GM21786 (cell line): ENCODE measurements at regions not wholly inside any gene's neighbourhood (a gene's known extent, or its start where the extent isn't known, plus 50 kb on each side); places are given as distances from the start of the nearest gene placed in this dataset.

ENCODE experiments used
- ATAC-seq: cut with Tn5 transposase; IDR thresholded peaks from one replicate; pipeline ENCODE4 v1.9.1; 2021; ENCODE audit not compliant: unreplicated experiment

DNA sequence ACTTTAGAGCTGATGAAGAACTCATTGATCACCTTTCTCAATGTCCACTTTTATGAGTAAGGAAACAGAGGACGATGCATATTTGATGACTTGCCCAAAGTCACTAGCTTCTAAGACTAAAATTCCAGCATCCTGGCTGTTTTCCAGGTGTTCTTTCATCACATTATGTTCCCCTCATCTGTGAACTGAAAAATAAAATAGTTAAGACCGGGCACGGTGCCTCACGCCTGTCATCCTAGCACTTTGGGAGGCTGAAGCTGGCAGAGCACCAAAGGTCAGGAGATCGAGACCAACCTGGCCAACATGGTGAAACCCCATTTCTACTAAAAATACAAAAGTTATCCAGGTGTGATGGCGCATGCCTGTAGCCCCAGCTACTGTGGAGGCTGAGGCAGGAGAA lies 297.5 kb downstream of the DUSP10 start:
- ATAC-seq: no peak

- no peak for ATAC-seq
These were observed 293.2 kb downstream of the DUSP10 start for GRCh38 chr1:221448585-221449175.

- ATAC-seq: no peak
These were observed 292.7 kb downstream of the DUSP10 start for GRCh38 chr1:221449194-221449593.

DNA sequence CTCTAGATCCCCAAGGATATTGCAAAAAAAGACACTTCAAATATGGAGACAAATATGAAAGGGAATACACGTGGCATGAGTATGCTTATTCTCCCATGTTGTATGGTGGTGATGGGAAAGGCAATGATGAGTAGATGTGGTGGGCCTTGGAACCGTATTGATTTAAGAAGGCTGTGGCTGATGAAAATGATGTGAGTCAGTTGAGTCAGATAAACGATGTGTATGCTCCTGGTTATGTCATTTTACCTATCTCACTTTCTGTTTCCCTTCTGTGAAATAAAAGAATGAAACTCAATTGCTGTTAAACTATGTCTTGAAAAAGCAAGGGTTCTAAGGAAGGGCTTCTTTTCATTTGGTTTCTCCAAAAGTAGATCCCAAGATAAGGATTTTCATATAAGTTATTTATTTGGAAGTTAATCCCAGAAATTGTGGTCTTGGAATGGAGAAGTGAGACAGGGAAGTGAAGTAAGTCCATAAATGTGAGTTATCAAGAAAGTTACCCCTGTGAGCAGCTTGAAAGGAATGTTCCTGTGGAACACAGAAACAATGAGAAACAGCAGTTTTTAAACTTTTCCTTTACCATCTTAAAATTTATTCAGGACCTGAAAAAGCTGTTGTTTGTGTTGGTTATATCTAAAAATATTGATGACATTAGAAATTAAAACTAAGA lies 292.0 kb downstream of the DUSP10 start:
- no peak for ATAC-seq

- ATAC-seq: no peak
These were observed 290.1 kb downstream of the DUSP10 start for GRCh38 chr1:221451741-221452140.

- no peak for ATAC-seq
These were observed 287.8 kb downstream of the DUSP10 start for GRCh38 chr1:221454096-221454495.

DNA sequence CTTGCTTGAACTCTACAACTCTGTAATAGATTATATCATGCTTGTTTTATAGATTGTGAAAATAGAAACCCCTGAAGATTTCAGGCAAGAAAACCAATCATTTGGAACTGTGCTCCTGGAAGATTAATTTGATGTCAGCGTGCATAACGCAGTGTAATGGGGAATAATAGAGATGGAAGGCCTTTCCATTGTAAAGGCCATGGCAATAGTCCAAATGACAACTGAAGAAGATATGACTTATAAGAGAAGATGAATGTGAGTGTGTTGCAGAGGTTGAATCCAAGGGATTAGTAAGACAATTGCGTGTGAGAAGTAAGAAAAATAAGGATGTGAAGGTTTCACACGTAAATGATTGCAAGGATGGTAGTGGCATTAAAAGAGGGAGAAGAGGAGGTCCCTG lies 285.0 kb downstream of the DUSP10 start:
- no peak for ATAC-seq

DNA sequence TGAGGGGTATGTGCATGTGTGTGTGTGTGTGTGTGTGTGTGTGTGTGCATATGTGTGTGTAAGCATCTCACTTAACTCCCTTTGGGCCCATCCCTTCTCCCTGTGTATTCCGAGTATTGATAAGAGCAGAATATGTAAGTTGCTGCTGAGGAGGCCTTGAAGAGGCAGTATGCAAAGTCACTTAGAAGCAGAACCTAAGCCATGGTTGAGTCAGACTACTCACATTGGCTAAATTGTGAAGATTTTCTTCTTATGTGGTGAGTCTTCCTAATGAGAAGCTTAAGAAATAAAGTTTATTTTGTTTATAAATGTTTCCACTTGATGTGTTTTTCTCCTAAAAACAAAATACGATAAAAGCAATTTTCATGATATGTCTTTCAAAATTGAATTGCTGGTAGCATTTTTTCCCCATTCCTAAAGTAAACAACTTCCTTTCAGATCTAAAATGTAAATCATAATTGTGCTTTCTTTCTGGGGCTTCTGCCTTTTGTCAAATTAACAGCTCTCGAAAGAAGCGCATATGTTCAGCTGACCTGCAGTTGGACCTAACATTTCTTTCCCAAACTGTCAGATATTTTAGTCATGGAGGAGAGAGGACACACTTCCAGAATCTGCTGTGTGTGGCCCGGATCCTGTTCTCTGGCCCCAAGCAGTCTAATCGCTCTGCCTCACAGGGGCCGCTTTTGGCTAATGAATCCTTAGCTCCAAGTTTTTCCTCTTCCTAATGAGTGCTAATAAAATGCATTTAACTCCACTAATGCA lies 284.0 kb downstream of the DUSP10 start:
- no peak for ATAC-seq

DNA sequence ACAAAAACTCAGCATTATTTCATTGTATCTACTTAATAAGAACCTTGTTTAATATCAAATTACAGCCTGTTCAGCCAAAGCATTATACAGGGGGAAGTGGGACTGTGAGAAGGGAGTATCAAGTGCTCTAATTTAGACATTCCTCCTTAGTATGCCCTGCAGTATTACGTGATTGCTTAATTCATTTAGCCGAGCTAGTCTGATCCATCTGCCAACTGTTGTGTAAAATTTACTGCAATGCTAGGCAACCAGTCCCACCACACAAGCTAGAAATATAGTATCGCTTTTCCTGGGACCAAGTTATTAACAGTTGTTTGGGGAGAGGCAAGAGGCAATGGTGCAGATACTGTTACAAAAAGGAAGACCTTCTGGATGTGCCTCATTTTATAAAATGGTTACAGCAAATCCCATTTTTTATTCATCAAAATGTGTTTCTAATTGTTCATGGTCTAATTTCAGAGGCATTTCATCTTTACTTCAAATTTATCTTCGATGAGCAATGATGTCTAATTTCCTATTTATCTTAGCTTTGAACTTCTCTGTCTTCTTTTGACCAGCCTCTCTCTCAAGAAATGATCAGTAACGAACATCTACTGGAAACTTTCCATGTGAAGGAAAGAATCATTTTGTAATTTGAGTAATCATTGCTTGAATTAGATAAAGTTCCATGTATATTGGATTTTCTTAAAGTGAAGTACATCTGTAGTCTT lies 283.3 kb downstream of the DUSP10 start:
- no peak for ATAC-seq

DNA sequence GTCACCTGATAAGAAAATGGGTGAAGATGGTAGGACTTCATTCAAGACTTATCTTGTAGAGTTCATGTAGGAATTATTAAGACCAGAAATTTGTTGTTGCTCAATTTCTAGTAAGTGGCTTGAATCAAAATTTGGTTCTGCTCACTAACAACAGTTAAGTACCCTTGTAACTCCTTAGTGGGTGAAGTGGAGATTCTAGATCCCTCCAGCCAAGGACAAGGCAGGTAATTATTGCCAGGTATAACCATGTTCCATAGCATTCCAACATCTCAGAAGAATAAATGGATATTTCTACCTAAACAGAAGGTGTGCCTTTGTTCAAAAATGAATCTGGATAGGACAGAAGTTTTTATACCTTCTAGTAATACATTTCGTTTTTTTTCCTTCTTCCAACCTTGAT lies 282.3 kb downstream of the DUSP10 start:
- no peak for ATAC-seq

DNA sequence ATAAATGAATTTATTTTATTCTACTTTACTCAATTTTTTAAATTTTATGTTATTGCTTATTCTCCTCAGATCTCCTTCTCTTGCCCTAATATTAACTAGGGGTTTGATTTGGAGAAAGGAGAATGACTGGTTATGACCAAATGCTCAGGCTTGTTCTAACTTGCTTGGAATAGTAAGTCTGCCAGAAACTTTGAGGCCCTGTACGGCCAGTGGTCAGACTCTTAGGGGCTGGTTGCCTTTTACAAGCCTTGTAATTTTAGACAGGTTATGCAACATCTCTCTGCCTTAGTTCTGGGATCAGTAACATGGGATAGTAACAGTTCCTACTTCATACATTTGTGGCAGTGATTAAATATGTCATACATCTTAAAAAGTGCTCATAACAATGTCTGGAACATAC lies 279.5 kb downstream of the DUSP10 start:
- ATAC-seq: no peak

DNA sequence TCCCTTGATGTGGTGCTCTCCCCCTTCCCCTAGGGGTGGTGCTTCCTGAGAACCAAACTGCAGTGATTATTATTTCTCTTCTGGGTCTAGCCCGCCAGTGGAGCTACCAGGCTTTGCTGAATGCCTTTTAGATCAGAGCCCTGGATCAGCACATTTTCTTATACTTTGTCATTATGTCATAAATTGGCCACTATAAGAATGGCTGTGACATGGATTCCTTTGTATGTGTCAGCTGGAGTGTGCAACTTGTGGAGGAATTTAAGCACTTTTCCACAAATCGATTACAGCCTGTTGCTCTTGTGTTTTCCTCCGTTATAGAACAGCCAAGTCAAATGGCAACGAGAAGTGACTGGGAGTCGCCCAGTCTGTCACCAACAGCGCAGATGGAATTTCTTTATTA lies 273.3 kb downstream of the DUSP10 start:
- ATAC-seq: no peak

DNA sequence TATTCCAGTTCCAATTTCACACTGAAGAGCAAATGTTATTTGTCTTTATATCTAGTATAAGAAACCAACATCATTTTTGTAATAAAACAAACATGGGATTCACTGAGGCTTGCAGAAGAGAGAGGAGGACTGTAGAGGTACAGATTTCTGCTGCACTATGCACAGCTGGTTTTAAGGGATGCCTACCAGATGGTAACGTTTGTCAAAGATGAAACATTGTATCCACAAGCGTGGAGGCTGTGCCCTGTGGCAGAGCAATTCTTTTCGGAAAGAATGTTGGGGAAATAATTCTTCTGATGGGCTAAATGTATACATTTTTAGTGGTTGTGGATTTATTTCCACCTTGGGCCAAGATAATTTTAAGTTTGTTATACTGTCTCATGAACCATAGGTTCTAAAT lies 272.4 kb downstream of the DUSP10 start:
- ATAC-seq: no peak

DNA sequence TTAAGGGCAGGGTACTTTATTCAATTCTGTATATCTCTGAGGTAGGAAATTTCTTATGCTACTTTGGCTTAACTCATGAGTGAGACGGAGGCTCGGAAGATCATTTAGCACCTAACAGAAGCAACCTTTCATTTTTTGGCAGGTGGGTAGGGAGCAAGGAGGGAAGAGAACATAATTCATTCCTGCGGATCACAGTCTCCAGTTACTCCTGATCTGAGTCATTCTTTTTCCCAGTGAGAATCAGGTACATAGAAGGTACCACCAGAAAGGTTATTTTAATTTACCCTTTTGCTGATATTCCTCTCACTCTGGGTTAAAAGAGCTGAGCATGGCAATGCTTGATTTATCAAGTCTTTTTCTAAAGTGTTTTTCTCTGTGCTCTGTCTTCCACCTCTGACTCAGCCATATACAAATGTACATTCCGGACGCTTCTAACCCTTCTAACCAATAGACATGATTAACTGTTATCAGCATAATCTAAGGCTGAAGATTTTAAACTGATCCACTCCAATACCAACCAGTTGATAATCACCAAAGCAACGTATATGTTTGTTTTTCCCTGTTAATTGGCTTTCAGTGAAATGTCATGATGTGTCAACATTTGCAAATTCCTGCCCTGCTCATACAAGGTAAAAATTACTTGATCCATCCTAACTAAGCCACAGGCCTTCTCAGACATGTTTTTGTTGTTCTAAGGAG lies 271.7 kb downstream of the DUSP10 start:
- no peak for ATAC-seq

DNA sequence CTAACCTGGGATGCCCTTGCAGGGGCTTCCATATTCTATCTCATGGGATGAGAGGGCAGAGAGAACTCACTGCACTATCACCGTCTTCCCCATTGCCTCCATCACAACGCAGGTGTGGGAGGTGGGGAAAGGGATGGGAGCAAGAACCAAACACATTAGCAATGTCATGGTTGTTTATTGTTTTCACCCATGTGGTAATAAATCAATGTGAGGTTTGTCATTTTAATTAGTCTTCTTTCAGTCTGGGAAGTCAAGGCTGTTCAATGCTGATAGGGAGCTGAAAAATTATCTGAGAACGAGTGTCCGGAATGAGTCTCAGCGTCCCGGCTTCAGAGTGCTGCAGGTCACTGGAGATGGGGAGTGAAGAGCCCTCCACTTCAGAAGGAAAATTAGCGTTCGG lies 268.5 kb downstream of the DUSP10 start:
- no peak for ATAC-seq

- ATAC-seq: no peak
These were observed 264.6 kb downstream of the DUSP10 start for GRCh38 chr1:221477252-221477651.

- ATAC-seq: peak; percentile 93
These were observed 263.6 kb downstream of the DUSP10 start for GRCh38 chr1:221478050-221478949.

DNA sequence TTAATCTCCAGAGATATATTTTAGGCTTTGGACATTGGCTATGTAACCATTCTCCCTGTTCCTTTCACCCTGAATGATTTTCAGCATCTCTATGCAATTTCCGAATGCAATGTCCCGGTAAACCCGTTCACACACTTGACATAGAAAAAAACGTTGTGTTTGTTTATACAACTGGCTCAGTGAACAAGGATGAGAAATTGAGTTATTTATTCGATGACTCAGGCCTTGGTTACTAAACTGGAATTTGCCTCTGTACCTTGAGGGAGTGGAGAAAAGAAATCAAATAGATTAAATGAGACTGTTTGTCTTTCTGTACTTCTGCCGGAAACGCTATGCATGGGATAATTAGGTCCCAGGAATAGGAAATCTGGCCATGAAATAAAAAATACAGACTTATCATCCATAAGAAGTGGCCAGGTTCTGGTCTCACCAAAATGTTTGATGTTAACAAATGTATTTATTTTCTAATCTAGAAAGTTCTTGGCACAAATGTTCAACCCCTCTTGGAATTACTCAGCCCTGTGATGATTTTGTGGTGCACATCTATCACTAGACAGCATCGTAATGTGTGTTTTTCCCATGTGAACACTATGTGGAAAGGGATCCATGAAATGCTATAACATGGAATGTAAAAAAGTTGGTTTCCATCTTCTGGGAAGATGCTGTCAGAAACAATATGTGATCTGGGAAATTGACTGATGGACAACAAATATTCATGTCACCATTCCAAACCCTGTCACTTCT lies 253.9 kb downstream of the DUSP10 start:
- no peak for ATAC-seq

GRCh38 chr1:221488550-221488949 lies 253.3 kb downstream of the DUSP10 start:
- no peak for ATAC-seq
